OCI-LY1 (cell line): ENCODE measurements at regions not wholly inside any gene's neighbourhood (a gene's known extent, or its start where the extent isn't known, plus 50 kb on each side); places are given as distances from the start of the nearest gene placed in this dataset.

Source experiments
- CTCF ChIP-seq: fragments of 200-600 bp; sonication (generic), shearing (Covaris generic); IDR thresholded peaks from 2 replicates; pipeline ENCODE4 v1.5.1; 2017; ENCODE audit warnings: mild to moderate bottlenecking, antibody characterized with exemption, low read length, moderate library complexity, mixed read lengths
- EZH2 ChIP-seq: fragments of 200-600 bp; sonication (generic), shearing (Covaris generic); IDR thresholded peaks from 2 replicates; pipeline ENCODE4 v1.8.0; 2017; ENCODE audit warnings: borderline replicate concordance, mixed run types, mild to moderate bottlenecking, antibody characterized with exemption, low read length, moderate library complexity, mixed read lengths

GRCh38 chr2:12828980-12829379 is 112.2 kb downstream of the TRIB2 start:
- TF ChIP-seq CTCF = no peak
- no peak for TF ChIP-seq EZH2
